IgD-negative memory B cell (primary cell): ENCODE measurements at regions not wholly inside any gene's neighbourhood (a gene's known extent, or its start where the extent isn't known, plus 50 kb on each side); places are given as distances from the start of the nearest gene placed in this dataset.
"Not testable (repeated sequence)": the region's sequence is repeated elsewhere in the genome, so short reads cannot be mapped to it uniquely, and the experiment has no call there.

Experiments
- H3K27ac Mint-ChIP-seq, 3 donors: one replicate each; pipeline ENCODE4 v1.8.0; 2020 to 2022; ENCODE audit warnings: mild to moderate bottlenecking in 3 of 3, mixed read lengths in 3 of 3, moderate library complexity in 1 of 3
- H3K27me3 Mint-ChIP-seq: one replicate; pipeline ENCODE4 v1.8.0; 2021; ENCODE audit warnings: mixed read lengths
- H3K36me3 Mint-ChIP-seq: one replicate; pipeline ENCODE4 v1.8.0; 2020; ENCODE audit warnings: mild to moderate bottlenecking, mixed read lengths
- H3K4me1 Mint-ChIP-seq, 3 donors: one replicate each; pipeline ENCODE4 v1.8.0; 2020 to 2022; ENCODE audit warnings: mixed read lengths in 3 of 3, mild to moderate bottlenecking in 1 of 3
- H3K4me3 Mint-ChIP-seq, 4 donors: one replicate each; pipeline ENCODE4 v1.8.0; 2020 to 2022; ENCODE audit warnings: mild to moderate bottlenecking in 4 of 4, mixed read lengths in 4 of 4, moderate library complexity in 3 of 4
- H3K9me3 Mint-ChIP-seq, 3 donors: one replicate each; pipeline ENCODE4 v1.8.0; 2020 to 2021; ENCODE audit warnings: mixed read lengths in 3 of 3, mild to moderate bottlenecking in 1 of 3

DNA sequence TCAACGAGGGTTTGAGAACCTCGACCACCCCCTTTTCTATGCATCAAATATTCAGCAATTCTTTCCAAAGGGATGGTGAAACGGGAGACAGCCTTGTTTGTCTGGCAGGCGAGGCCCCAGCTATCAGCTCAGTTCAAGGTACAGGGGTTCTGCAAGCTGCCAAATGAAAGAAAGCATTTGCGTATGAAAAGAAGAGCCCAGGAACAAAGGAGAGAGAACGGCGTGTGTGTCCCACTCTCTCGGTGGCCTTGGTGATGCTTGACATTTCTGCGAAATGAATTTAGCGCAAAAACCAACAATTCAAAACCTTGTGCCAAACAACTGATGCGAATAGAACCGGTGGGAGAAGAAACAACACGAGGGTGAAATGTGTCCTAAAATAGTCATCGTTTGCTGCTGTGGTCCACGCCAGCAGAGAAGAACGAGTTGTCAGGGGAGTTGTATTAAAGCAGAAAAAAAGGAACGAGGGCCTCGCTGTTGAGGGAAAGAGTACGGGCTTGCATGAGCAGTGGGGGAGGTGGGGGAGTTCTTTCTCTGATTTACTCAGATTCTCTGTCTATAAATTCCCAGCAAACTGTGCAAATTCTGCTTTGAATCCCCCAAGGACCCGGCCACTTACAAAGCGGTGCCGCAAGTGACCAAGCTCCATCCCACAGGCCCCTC, 97.7 kb downstream of the TMEM130 start:
- Mint-ChIP-seq H3K27me3 (peaks cover 17% of the 10 kb centered on the region), H3K9me3 (no peaks in the 10 kb centered on the region), H3K36me3 (no peaks in the 10 kb centered on the region), H3K27ac (no peak overlapping the region), H3K4me3 (peak overlapping the region in 2 of 4 donors; percentile 40 to 42), H3K4me1 (peaks cover 0 to 8% (median 7%) of the 10 kb centered on the region in 3 donors)

- Mint-ChIP-seq H3K4me3 (no peak overlapping the region), H3K27ac (no peak overlapping the region), H3K27me3 (peaks cover 20% of the 10 kb centered on the region), H3K4me1 (peaks cover 0 to 8% (median 8%) of the 10 kb centered on the region in 3 donors), H3K9me3 (peaks cover 0 to 4% (median 0%) of the 10 kb centered on the region in 3 donors), H3K36me3 (no peaks in the 10 kb centered on the region)
These were observed 94.9 kb downstream of the TMEM130 start for GRCh38 chr7:98774884-98775283.

- H3K27me3 Mint-ChIP-seq: peaks cover 24% of the 10 kb centered on the region
- H3K9me3 Mint-ChIP-seq: peaks cover 0 to 8% (median 0%) of the 10 kb centered on the region in 3 donors
- H3K27ac Mint-ChIP-seq: no peak overlapping the region
- H3K4me3 Mint-ChIP-seq: no peak overlapping the region
- H3K36me3 Mint-ChIP-seq: peaks cover 2% of the 10 kb centered on the region
- peaks cover 0 to 6% (median 4%) of the 10 kb centered on the region in 3 donors for H3K4me1 Mint-ChIP-seq
These were observed 92.8 kb downstream of the TMEM130 start for GRCh38 chr7:98777051-98777450.

- Mint-ChIP-seq H3K27me3 (peaks cover 17% of the 10 kb centered on the region), H3K9me3 (peaks cover 0 to 8% (median 0%) of the 10 kb centered on the region in 3 donors), H3K36me3 (peaks cover 2% of the 10 kb centered on the region), H3K4me3 (no peak overlapping the region), H3K4me1 (peaks cover 0 to 2% (median 0%) of the 10 kb centered on the region in 3 donors), H3K27ac (no peak overlapping the region)
These were observed 91.4 kb downstream of the TMEM130 start for GRCh38 chr7:98778421-98778820.

- Mint-ChIP-seq H3K36me3 (peaks cover 2% of the 10 kb centered on the region), H3K4me3 (no peak overlapping the region), H3K4me1 (peaks cover 0 to 2% (median 0%) of the 10 kb centered on the region in 3 donors), H3K27ac (no peak overlapping the region), H3K27me3 (peaks cover 19% of the 10 kb centered on the region), H3K9me3 (peaks cover 0 to 8% (median 0%) of the 10 kb centered on the region in 3 donors)
These were observed 89.8 kb downstream of the TMEM130 start for GRCh38 chr7:98779800-98780587.

DNA sequence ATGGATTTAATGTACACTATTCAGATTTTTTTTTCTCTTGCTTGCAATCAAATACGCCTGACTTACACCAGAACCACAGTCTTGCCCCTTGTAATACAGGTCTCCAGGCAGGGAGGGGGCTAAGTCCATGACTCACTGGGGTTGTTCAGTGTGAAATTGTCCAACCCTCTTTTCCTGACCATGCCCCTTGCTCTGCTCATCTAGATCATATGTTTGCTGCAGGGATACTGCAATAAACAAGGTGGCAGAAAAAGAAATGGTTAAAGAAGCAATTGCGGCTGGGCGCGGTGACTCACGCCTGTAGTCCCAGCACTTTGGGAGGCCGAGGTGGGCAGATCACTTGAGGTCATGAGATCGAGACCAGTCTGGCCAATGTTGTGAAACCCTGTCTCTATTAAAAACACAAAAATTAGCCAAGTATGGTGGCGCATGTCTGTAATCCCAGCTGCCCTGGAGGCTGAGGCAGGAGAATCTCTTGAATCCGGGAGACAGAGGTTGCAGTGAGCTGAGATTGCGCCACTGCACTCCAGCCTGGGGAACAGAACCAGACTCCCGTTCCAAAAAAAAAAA, 85.5 kb downstream of the TMEM130 start:
- H3K4me3 Mint-ChIP-seq: no peak overlapping the region
- H3K27ac Mint-ChIP-seq: no peak overlapping the region
- peaks cover 2% of the 10 kb centered on the region for H3K36me3 Mint-ChIP-seq
- peaks cover 25% of the 10 kb centered on the region for H3K27me3 Mint-ChIP-seq
- H3K9me3 Mint-ChIP-seq: peaks cover 0 to 4% (median 0%) of the 10 kb centered on the region in 3 donors
- H3K4me1 Mint-ChIP-seq: no peaks in the 10 kb centered on the region

GRCh38 chr7:98785929-98786571, 83.8 kb downstream of the TMEM130 start:
- peaks cover 2% of the 10 kb centered on the region for H3K36me3 Mint-ChIP-seq
- H3K9me3 Mint-ChIP-seq: peaks cover 0 to 4% (median 0%) of the 10 kb centered on the region in 3 donors
- H3K4me3 Mint-ChIP-seq: no peak overlapping the region
- no peak overlapping the region for H3K27ac Mint-ChIP-seq
- H3K27me3 Mint-ChIP-seq: peaks cover 25% of the 10 kb centered on the region
- no peaks in the 10 kb centered on the region for H3K4me1 Mint-ChIP-seq

DNA sequence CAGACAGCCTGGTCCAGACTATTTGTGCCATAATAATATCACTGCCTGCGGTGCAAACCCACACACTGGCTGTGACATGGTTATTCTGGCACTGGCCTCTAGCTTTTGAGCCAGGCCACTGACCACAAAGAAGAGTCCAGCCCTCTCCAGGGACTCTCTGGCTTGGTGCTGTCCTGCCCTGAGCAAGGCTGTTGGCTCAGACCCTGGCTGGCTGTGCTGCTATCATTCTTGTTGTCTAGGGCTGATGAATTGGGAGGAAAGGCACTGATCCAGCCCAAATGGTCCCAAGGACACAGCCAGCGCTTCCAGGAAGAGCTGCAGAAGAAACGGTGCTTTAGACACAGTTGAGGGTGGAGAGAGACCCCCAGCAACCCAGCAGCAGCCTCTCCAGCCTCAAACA, 80.8 kb downstream of the TMEM130 start:
- Mint-ChIP-seq H3K27me3 (peaks cover 26% of the 10 kb centered on the region), H3K36me3 (no peaks in the 10 kb centered on the region), H3K4me1 (no peaks in the 10 kb centered on the region), H3K27ac (no peak overlapping the region), H3K9me3 (peaks cover 0 to 3% (median 3%) of the 10 kb centered on the region in 3 donors), H3K4me3 (no peak overlapping the region)

GRCh38 chr7:98794453-98794852, 75.4 kb downstream of the TMEM130 start:
- H3K27me3 Mint-ChIP-seq, H3K4me1 Mint-ChIP-seq, H3K4me3 Mint-ChIP-seq, H3K27ac Mint-ChIP-seq, H3K9me3 Mint-ChIP-seq, H3K36me3 Mint-ChIP-seq: not testable (repeated sequence)

GRCh38 chr7:98795741-98796493, 73.9 kb downstream of the TMEM130 start:
- H3K36me3 Mint-ChIP-seq: peaks cover 2% of the 10 kb centered on the region
- H3K27me3 Mint-ChIP-seq: peaks cover 6% of the 10 kb centered on the region
- H3K9me3 Mint-ChIP-seq: peaks cover 8 to 12% (median 12%) of the 10 kb centered on the region in 3 donors
- H3K4me1 Mint-ChIP-seq: no peaks in the 10 kb centered on the region
- no peak overlapping the region for H3K4me3 Mint-ChIP-seq
- H3K27ac Mint-ChIP-seq: no peak overlapping the region
